ENCODE measurements at regions not wholly inside any gene's neighbourhood (a gene's known extent, or its start where the extent isn't known, plus 50 kb on each side); places are given as distances from the start of the nearest gene placed in this dataset.

DNA sequence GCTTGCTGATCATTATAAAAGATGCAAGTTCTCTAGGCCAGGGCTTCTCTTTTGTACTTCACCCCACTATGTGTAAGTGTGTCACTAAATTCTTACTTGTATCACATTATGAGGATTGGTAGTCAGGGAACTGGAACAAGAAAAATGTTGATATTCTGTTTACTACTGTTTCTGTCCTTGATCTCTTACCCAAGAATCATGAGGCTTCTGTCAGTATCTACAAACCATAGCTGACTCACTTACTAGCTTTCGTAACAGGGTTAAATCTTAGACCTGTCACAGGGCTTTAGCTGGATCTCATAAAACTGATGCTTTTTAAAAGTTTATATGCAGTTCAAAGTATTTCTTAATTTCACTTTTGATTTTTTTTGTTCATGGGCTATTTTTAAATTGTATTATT is 681.2 kb downstream of the PLPP3 start:
- Histone ChIP-seq H3K9ac (ENCODE audit: insufficient read length, low read depth) (no peak overlapping the region), H3K9me3 (ENCODE audit: insufficient read depth, low read length) (0 out of 2 replicates have a peak, but pooled peaks cover under 1% of the 10 kb centered on the region), H3K4me3 (ENCODE audit: insufficient read length, low read depth) (no peak overlapping the region), H3K36me3 (ENCODE audit: insufficient read depth, insufficient read length, low read length) (no peaks in the 10 kb centered on the region), H3K27me3 (ENCODE audit: insufficient read depth, insufficient read length) (no peaks in the 10 kb centered on the region), H3K4me1 (ENCODE audit: insufficient read depth, insufficient read length) (no peaks in the 10 kb centered on the region)
- DNase-seq (ENCODE audit: low read depth, low spot score): no peak
- TF ChIP-seq ZNF274 (IDR thresholded peaks at IDR 0.05; ENCODE audit: low read depth, low read length) (no peak), YY1 (IDR thresholded peaks at IDR 0.05; ENCODE audit: insufficient read depth, insufficient read length) (no peak)

DNA sequence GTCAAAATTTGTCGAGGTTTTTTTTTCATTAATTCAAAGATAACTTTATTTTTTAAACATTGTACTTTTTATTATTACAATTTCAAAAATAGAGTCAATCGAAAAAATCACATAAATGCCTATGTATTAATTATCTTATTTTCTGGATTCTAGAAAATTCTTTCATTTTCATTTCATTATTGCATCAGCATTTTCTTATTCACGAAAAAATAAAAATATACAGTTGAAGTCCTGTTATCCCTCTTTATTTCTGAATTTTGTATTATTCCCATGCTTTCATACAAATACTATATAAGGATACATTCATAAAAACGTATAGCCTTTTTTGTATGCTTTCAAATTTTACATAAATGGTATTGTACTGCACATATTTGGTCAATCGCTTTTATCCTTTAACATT is 681.0 kb upstream of the USP24 start:
- peaks cover 9% of the 10 kb centered on the region; the same call in 1 of the 2 replicates for H3K9me3 ChIP-seq (ENCODE audit: insufficient read depth, low read length)
- no peak for DNase-seq (ENCODE audit: low read depth, low spot score)
- TF ChIP-seq SUZ12 (IDR thresholded peaks at IDR 0.05; ENCODE audit: extremely low read depth, insufficient read depth, insufficient read length) (no peak), YY1 (IDR thresholded peaks at IDR 0.05; ENCODE audit: insufficient read depth, insufficient read length) (no peak), ZNF274 (IDR thresholded peaks at IDR 0.05; ENCODE audit: low read depth, low read length) (no peak)
- no peak overlapping the region for H3K4me3 ChIP-seq (ENCODE audit: insufficient read length, low read depth)
- H3K27me3 ChIP-seq (ENCODE audit: insufficient read depth, insufficient read length): no peaks in the 10 kb centered on the region
- H3K36me3 ChIP-seq (ENCODE audit: insufficient read depth, insufficient read length, low read length): no peaks in the 10 kb centered on the region
- H3K9ac ChIP-seq (ENCODE audit: insufficient read length, low read depth): no peak overlapping the region
- H3K4me1 ChIP-seq (ENCODE audit: insufficient read depth, insufficient read length): no peaks in the 10 kb centered on the region

DNA sequence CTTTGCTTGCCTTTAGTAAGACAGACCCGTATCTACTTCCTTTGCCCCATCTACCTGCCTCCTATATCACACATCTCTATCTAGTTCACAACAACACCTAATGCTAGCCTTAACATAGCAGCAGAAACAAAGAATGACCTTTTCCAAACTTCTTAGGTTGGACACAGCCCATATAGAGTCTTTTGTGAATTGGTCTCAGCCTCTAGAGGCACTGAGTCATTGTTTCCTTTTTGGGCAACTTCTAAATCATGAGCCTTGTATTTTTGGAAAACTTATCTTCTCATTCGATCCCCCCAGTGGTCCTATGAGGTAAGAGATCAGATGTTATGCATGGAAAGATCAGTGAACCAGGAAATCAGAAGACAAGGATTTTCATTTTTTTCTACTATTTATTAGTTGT is 679.4 kb upstream of the USP24 start:
- H3K4me3 ChIP-seq (ENCODE audit: insufficient read length, low read depth): no peak overlapping the region
- no peak overlapping the region for H3K9ac ChIP-seq (ENCODE audit: insufficient read length, low read depth)
- H3K4me1 ChIP-seq (ENCODE audit: insufficient read depth, insufficient read length): no peaks in the 10 kb centered on the region
- no peaks in the 10 kb centered on the region for H3K36me3 ChIP-seq (ENCODE audit: insufficient read depth, insufficient read length, low read length)
- DNase-seq (ENCODE audit: low read depth, low spot score): no peak
- peaks cover 9% of the 10 kb centered on the region; the same call in 1 of the 2 replicates for H3K9me3 ChIP-seq (ENCODE audit: insufficient read depth, low read length)
- TF ChIP-seq ZNF274 (IDR thresholded peaks at IDR 0.05; ENCODE audit: low read depth, low read length) (no peak), SUZ12 (IDR thresholded peaks at IDR 0.05; ENCODE audit: extremely low read depth, insufficient read depth, insufficient read length) (no peak), YY1 (IDR thresholded peaks at IDR 0.05; ENCODE audit: insufficient read depth, insufficient read length) (no peak)
- no peaks in the 10 kb centered on the region for H3K27me3 ChIP-seq (ENCODE audit: insufficient read depth, insufficient read length)

DNA sequence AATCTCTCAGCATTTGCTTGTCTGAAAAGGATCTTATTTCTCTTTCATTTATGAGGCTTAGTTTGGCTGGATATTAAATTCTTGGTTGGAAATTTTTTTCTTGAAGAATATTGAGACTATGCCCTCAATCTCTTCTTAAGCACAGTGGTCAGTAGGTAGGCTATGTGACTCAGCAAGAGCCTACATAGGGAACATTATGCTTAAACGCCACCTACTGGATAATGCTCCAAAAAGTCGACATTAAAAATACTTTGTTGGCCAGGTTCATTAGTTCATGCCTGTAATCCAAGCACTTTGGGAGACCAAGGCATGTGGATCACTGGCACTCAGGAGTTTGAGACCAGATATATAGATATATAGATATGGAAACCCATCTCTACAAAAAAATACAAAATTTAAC is 678.0 kb upstream of the USP24 start:
- no peak overlapping the region for H3K4me3 ChIP-seq (ENCODE audit: insufficient read length, low read depth)
- peaks cover 9% of the 10 kb centered on the region; the same call in 1 of the 2 replicates for H3K9me3 ChIP-seq (ENCODE audit: insufficient read depth, low read length)
- TF ChIP-seq ZNF274 (IDR thresholded peaks at IDR 0.05; ENCODE audit: low read depth, low read length): no peak
- no peak for TF ChIP-seq SUZ12 (IDR thresholded peaks at IDR 0.05; ENCODE audit: extremely low read depth, insufficient read depth, insufficient read length)
- no peak for TF ChIP-seq YY1 (IDR thresholded peaks at IDR 0.05; ENCODE audit: insufficient read depth, insufficient read length)
- H3K4me1 ChIP-seq (ENCODE audit: insufficient read depth, insufficient read length): no peaks in the 10 kb centered on the region
- DNase-seq (ENCODE audit: low read depth, low spot score): peak; percentile 65
- H3K36me3 ChIP-seq (ENCODE audit: insufficient read depth, insufficient read length, low read length): no peaks in the 10 kb centered on the region
- H3K27me3 ChIP-seq (ENCODE audit: insufficient read depth, insufficient read length): no peaks in the 10 kb centered on the region
- no peak overlapping the region for H3K9ac ChIP-seq (ENCODE audit: insufficient read length, low read depth)

DNA sequence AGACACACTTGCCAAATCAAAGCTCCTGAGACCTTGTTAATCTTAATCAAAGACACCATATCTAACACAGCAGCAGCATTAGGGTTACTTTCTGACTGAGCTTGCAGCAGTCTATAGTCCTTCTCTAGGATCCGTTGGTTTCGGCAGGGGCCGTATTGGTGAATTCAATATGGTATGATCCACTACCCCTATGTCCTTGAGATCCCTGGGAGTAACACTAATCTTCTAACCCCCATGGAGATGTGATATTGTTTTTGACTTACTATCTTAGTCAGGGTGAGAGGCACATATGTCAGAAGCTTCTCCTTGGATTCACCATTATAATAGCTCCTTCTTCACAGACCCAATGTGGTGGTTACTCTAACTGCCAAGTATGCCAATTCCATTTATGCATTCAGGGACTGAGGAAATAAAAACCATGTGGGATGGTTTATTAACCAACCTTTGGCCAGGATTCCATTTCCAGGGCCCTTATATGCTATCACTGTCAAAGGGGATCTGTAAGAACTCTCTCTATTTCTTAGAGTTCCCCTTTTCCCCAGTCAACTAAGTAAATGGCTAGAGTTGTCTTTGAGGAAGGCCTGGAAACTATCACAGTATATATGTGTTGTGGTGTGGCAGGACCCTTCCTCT is 673.6 kb upstream of the USP24 start:
- no peak for DNase-seq (ENCODE audit: low read depth, low spot score)
- Histone ChIP-seq H3K9ac (ENCODE audit: insufficient read length, low read depth) (no peak overlapping the region), H3K36me3 (ENCODE audit: insufficient read depth, insufficient read length, low read length) (no peaks in the 10 kb centered on the region), H3K27me3 (ENCODE audit: insufficient read depth, insufficient read length) (no peaks in the 10 kb centered on the region), H3K4me3 (ENCODE audit: insufficient read length, low read depth) (no peak overlapping the region), H3K9me3 (ENCODE audit: insufficient read depth, low read length) (peaks cover 9% of the 10 kb centered on the region; the same call in 1 of the 2 replicates), H3K4me1 (ENCODE audit: insufficient read depth, insufficient read length) (no peaks in the 10 kb centered on the region)
- no peak for TF ChIP-seq ZNF274 (IDR thresholded peaks at IDR 0.05; ENCODE audit: low read depth, low read length)
- no peak for TF ChIP-seq YY1 (IDR thresholded peaks at IDR 0.05; ENCODE audit: insufficient read depth, insufficient read length)
- no peak for TF ChIP-seq SUZ12 (IDR thresholded peaks at IDR 0.05; ENCODE audit: extremely low read depth, insufficient read depth, insufficient read length)

DNA sequence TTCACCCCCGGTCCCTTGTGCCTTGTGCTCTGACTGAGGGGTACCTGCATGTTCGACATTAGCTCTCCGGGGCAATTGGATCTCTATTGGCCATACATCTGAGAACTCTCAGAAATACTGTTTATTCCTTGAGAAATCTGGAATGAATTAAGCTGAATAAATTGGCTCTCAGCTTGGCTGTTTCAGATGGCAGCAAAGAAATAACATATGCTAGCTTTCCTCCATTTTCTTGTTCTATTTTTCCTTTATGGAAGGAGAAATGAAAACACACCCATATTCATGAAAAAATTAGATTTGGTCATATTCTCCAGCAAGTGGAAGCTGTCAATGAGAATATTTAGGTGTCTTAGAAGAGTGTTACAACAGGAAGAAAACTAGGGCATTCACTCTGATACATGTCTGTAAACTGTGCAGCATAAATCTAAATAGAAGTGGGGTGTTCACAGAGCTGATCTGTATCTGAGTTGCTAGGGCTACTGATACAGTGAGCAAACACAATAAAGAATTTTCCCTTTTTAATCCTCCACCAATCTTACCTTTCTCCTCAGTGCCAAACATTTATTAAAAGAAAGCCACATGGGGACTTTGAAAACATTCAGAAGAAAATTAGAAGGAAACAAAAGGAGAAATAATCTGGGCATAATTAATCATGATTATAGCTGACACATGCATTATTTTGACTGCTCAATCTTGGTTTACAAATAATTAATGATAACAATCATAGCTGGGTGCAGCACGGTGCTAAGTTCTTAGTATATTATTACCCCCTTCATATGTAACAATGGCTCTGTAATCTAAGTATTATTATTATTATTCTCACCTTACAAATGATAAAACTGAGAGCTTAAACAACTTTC is 671.9 kb upstream of the USP24 start:
- Histone ChIP-seq H3K9me3 (ENCODE audit: insufficient read depth, low read length) (no peaks in the 10 kb centered on the region), H3K27me3 (ENCODE audit: insufficient read depth, insufficient read length) (no peaks in the 10 kb centered on the region), H3K4me3 (ENCODE audit: insufficient read length, low read depth) (no peak overlapping the region), H3K36me3 (ENCODE audit: insufficient read depth, insufficient read length, low read length) (no peaks in the 10 kb centered on the region), H3K9ac (ENCODE audit: insufficient read length, low read depth) (no peak overlapping the region), H3K4me1 (ENCODE audit: insufficient read depth, insufficient read length) (no peaks in the 10 kb centered on the region)
- TF ChIP-seq SUZ12 (IDR thresholded peaks at IDR 0.05; ENCODE audit: extremely low read depth, insufficient read depth, insufficient read length): no peak
- TF ChIP-seq YY1 (IDR thresholded peaks at IDR 0.05; ENCODE audit: insufficient read depth, insufficient read length): no peak
- no peak for TF ChIP-seq ZNF274 (IDR thresholded peaks at IDR 0.05; ENCODE audit: low read depth, low read length)
- DNase-seq (ENCODE audit: low read depth, low spot score): no peak

DNA sequence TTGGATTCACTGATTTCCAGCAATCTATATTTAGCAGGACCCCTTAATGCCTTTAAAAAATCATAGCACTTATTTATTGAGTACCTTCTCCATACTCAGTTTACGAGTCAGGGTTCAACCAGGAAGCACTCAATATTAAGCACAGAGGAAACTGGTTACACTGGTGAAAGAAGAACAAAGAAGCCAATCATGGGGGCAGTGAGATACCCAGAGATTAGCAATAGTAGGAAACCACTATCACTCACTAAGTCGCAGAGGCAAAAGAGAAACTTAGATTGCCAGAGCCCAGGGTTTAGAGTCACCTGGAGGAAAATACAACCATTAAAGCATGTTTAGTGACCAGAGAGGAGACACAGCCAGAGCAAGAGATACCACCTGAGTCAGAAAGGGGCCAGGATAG is 670.5 kb upstream of the USP24 start:
- H3K36me3 ChIP-seq (ENCODE audit: insufficient read depth, insufficient read length, low read length): no peaks in the 10 kb centered on the region
- TF ChIP-seq YY1 (IDR thresholded peaks at IDR 0.05; ENCODE audit: insufficient read depth, insufficient read length) (no peak), ZNF274 (IDR thresholded peaks at IDR 0.05; ENCODE audit: low read depth, low read length) (no peak), SUZ12 (IDR thresholded peaks at IDR 0.05; ENCODE audit: extremely low read depth, insufficient read depth, insufficient read length) (no peak)
- no peak overlapping the region for H3K4me3 ChIP-seq (ENCODE audit: insufficient read length, low read depth)
- H3K9me3 ChIP-seq (ENCODE audit: insufficient read depth, low read length): no peaks in the 10 kb centered on the region
- DNase-seq (ENCODE audit: low read depth, low spot score): no peak
- no peaks in the 10 kb centered on the region for H3K27me3 ChIP-seq (ENCODE audit: insufficient read depth, insufficient read length)
- no peak overlapping the region for H3K9ac ChIP-seq (ENCODE audit: insufficient read length, low read depth)
- H3K4me1 ChIP-seq (ENCODE audit: insufficient read depth, insufficient read length): no peaks in the 10 kb centered on the region

Data from NT2/D1 (cell line).